MM.1S (cell line): ENCODE measurements at regions not wholly inside any gene's neighbourhood (a gene's known extent, or its start where the extent isn't known, plus 50 kb on each side); places are given as distances from the start of the nearest gene placed in this dataset.

Experiments used
- DNase-seq: peaks from one replicate; pipeline ENCODE4 v3.0.0-alpha.2; 2015
- H2AFZ ChIP-seq: fragments of 300-600 bp; sonication (generic); 2 replicates; pipeline ENCODE4 v1.6.0; 2016; ENCODE audit warnings: antibody characterized with exemption, low read length
- H3F3A ChIP-seq: fragments of 300-600 bp; sonication (generic); 2 replicates; pipeline ENCODE4 v1.6.1; 2016; ENCODE audit warnings: mild to moderate bottlenecking, antibody characterized with exemption, low read length, moderate library complexity, mixed read lengths; ENCODE audit not compliant: insufficient read depth
- H3K27ac ChIP-seq: fragments of 300-600 bp; sonication (generic); 2 replicates; pipeline ENCODE4 v1.5.1; 2016; ENCODE audit warnings: mild to moderate bottlenecking, low read length
- H3K27me3 ChIP-seq: fragments of 300-600 bp; sonication (generic); replicated peaks from 2 replicates; pipeline ENCODE4 v1.6.0; 2016; ENCODE audit warnings: low read length; ENCODE audit not compliant: insufficient read depth
- H3K36me3 ChIP-seq: fragments of 300-600 bp; sonication (generic); replicated peaks from 2 replicates; pipeline ENCODE4 v1.6.1; 2016; ENCODE audit warnings: mild to moderate bottlenecking, low read length, mixed read lengths; ENCODE audit not compliant: insufficient read depth
- H3K4me1 ChIP-seq: fragments of 300-600 bp; sonication (generic); 2 replicates; pipeline ENCODE4 v1.6.1; 2016; ENCODE audit warnings: low read length, mixed read lengths
- H3K4me2 ChIP-seq: fragments of 300-600 bp; sonication (generic); 2 replicates; pipeline ENCODE4 v1.6.0; 2016; ENCODE audit warnings: low read depth, low read length
- H3K4me3 ChIP-seq: fragments of 300-600 bp; sonication (generic); 2 replicates; pipeline ENCODE4 v1.5.1; 2016; ENCODE audit warnings: low read length, mixed read lengths
- H3K79me2 ChIP-seq: fragments of 300-600 bp; sonication (generic); 2 replicates; pipeline ENCODE4 v1.6.1; 2016; ENCODE audit warnings: mixed run types, low read length, mixed read lengths
- H3K9ac ChIP-seq: fragments of 300-600 bp; sonication (generic); 2 replicates; pipeline ENCODE4 v1.6.1; 2016; ENCODE audit warnings: low read length, mixed read lengths
- H3K9me2 ChIP-seq: fragments of 300-600 bp; sonication (generic); replicated peaks from 2 replicates; pipeline ENCODE4 v1.6.1; 2016; ENCODE audit warnings: mild to moderate bottlenecking, low read length, mixed read lengths; ENCODE audit not compliant: insufficient read depth
- H3K9me3 ChIP-seq: fragments of 300-600 bp; sonication (generic); replicated peaks from 2 replicates; pipeline ENCODE4 v1.6.1; 2016; ENCODE audit warnings: mild to moderate bottlenecking, low read length, mixed read lengths; ENCODE audit not compliant: insufficient read depth
- H4K20me1 ChIP-seq: fragments of 300-600 bp; sonication (generic); 2 replicates; pipeline ENCODE4 v1.6.1; 2016; ENCODE audit warnings: mild to moderate bottlenecking, low read length, moderate library complexity, mixed read lengths; ENCODE audit not compliant: insufficient read depth
- EZH2 ChIP-seq: fragments of 300-600 bp; sonication (generic); optimal IDR thresholded peaks from 2 replicates; pipeline ENCODE3; 2017; ENCODE audit warnings: low read depth, mild to moderate bottlenecking, antibody characterized with exemption, low read length, mixed read lengths
- EZH2phosphoT487 ChIP-seq: fragments of 300-600 bp; sonication (generic); IDR thresholded peaks from 2 replicates; pipeline ENCODE4 v1.6.1; 2018; ENCODE audit warnings: antibody characterized with exemption, low read length
- TF ChIP-seq, protein P1 (sequence below): fragments of 300-600 bp; sonication (generic); IDR thresholded peaks from 2 replicates; pipeline ENCODE4 v1.5.1; 2016; ENCODE audit warnings: antibody characterized with exemption, low read length, mixed read lengths

DNA sequence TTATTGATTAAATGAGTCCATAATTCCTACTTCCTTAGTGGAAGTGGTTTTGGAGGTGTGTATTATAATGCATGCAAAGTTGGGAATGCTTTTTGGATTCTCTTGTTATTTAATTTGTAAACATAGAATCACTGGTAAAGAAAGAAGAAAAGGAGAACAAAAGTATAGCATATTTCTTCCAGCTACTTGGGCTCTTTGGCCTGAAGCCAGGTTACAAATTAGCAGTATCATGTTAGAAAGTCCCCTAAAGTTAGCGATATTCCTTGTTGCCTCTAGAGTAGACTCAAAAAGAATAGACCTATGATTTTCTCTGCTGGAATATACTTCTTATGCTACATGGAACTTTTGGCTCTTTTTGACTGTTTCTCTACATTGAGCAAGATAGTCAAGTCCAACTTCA is 60.6 kb upstream of the CD28 start:
- H3K4me2 ChIP-seq = no peak overlapping the region
- H3K9ac ChIP-seq = no peak overlapping the region
- H3K9me2 ChIP-seq = no peaks in the 10 kb centered on the region
- no peaks in the 10 kb centered on the region for H3K36me3 ChIP-seq
- no peak overlapping the region for H3K27ac ChIP-seq
- no peaks in the 10 kb centered on the region for H3K9me3 ChIP-seq
- TF ChIP-seq EZH2 (no peak), EZH2phosphoT487 (no peak)
- TF ChIP-seq, protein P1, sequence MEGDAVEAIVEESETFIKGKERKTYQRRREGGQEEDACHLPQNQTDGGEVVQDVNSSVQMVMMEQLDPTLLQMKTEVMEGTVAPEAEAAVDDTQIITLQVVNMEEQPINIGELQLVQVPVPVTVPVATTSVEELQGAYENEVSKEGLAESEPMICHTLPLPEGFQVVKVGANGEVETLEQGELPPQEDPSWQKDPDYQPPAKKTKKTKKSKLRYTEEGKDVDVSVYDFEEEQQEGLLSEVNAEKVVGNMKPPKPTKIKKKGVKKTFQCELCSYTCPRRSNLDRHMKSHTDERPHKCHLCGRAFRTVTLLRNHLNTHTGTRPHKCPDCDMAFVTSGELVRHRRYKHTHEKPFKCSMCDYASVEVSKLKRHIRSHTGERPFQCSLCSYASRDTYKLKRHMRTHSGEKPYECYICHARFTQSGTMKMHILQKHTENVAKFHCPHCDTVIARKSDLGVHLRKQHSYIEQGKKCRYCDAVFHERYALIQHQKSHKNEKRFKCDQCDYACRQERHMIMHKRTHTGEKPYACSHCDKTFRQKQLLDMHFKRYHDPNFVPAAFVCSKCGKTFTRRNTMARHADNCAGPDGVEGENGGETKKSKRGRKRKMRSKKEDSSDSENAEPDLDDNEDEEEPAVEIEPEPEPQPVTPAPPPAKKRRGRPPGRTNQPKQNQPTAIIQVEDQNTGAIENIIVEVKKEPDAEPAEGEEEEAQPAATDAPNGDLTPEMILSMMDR = no peak
- peaks cover 10% of the 10 kb centered on the region for H3K4me1 ChIP-seq
- H3K4me3 ChIP-seq = no peak overlapping the region
- no peak overlapping the region for H2AFZ ChIP-seq
- DNase-seq = no peak
- no peaks in the 10 kb centered on the region for H3F3A ChIP-seq
- H3K79me2 ChIP-seq = no peaks in the 10 kb centered on the region
- no peaks in the 10 kb centered on the region for H4K20me1 ChIP-seq
- no peaks in the 10 kb centered on the region for H3K27me3 ChIP-seq

DNA sequence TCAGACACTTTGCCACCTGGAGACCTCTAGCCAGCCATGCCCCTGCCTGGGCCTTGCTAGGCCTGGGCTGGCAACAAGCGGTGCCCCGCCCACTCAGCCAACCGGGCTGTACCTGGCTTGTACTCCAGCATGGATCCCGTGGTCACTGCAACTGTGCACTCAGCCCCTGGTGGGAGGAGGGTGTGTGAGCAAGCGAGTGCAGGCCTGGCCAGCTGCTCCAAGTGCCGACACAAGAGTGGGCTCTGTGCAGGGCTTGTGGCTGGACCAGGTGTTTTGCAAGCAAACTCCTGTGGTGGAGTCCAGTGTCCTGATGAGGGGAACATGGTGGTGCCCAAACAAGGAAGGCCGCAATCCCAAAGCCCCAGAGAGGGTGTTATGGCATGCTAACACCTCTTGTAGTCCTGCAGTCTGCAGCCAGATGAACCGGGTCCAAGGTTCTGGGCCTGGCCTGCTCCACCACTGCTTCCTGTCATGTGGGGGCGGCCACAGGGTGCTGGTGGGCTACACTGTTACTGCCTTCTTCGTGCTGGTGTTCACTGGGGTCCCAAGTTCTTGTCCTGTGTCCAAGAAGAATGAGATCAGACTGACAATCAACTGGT is 60.1 kb upstream of the CD28 start:
- H3K4me2 ChIP-seq = no peak overlapping the region
- H3K4me1 ChIP-seq = peaks cover 14% of the 10 kb centered on the region
- H3K9ac ChIP-seq = no peak overlapping the region
- H4K20me1 ChIP-seq = no peaks in the 10 kb centered on the region
- H3K4me3 ChIP-seq = no peak overlapping the region
- H3K9me2 ChIP-seq = no peaks in the 10 kb centered on the region
- H3F3A ChIP-seq = no peaks in the 10 kb centered on the region
- H3K9me3 ChIP-seq = no peaks in the 10 kb centered on the region
- no peak for DNase-seq
- H3K79me2 ChIP-seq = no peaks in the 10 kb centered on the region
- H3K36me3 ChIP-seq = no peaks in the 10 kb centered on the region
- no peaks in the 10 kb centered on the region for H3K27me3 ChIP-seq
- TF ChIP-seq, protein P1 = no peak
- TF ChIP-seq EZH2 = no peak
- H3K27ac ChIP-seq = no peak overlapping the region
- H2AFZ ChIP-seq = no peak overlapping the region

DNA sequence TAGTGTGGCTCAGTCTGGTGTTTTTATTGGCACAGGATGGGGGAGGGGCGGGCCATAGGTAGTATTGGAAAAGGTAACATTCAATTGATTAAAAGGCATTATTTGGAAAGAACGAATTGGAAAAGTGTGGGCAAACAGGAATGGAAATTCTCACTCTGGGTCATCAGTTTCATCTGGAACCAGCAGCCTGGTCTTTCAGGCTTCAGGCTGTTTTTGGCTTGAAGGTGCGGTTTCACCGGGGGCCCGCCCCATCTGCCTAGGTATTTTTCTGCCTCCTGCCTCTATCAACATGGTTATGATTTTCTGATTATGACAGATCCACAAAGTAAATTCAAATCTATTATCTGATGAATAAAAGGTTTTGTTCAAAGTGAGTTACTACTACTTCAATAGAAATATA is 59.5 kb upstream of the CD28 start:
- Histone ChIP-seq H3K79me2 (no peaks in the 10 kb centered on the region), H3K4me1 (peaks cover 20% of the 10 kb centered on the region), H3K9ac (no peak overlapping the region), H3K9me3 (no peaks in the 10 kb centered on the region), H3K4me3 (no peak overlapping the region), H2AFZ (no peak overlapping the region), H3K4me2 (no peak overlapping the region), H3K27ac (no peak overlapping the region), H3F3A (no peaks in the 10 kb centered on the region), H3K36me3 (no peaks in the 10 kb centered on the region), H4K20me1 (no peaks in the 10 kb centered on the region), H3K9me2 (no peaks in the 10 kb centered on the region), H3K27me3 (no peaks in the 10 kb centered on the region)
- TF ChIP-seq EZH2phosphoT487 (no peak), EZH2 (no peak)
- TF ChIP-seq, protein P1 = no peak
- no peak for DNase-seq
